Keratinocyte (primary cell): ENCODE measurements at regions not wholly inside any gene's neighbourhood (a gene's known extent, or its start where the extent isn't known, plus 50 kb on each side); places are given as distances from the start of the nearest gene placed in this dataset.

ENCODE experiments used
- DNase-seq: peaks from one replicate; pipeline ENCODE4 v3.0.0-alpha.2; 2011; ENCODE audit warnings: low read depth, missing footprints, low spot score
- FAIRE-seq: peaks from 2 replicates; lab custom pipeline; 2011; peaks lifted over from hg19 to GRCh38; lab: Jason Lieb, UNC
- H2AFZ ChIP-seq: 2 replicates; pipeline ENCODE4 v1.6.0; 2012; ENCODE audit warnings: low read length, control low read depth, inconsistent platforms; ENCODE audit not compliant: control insufficient read depth
- H3K27ac ChIP-seq: 2 replicates; pipeline ENCODE4 v1.5.1; 2011; ENCODE audit warnings: low read length; ENCODE audit not compliant: control insufficient read depth, insufficient read depth
- H3K27me3 ChIP-seq: 3 replicates; pipeline ENCODE4 v1.6.0; 2011; ENCODE audit warnings: low read length; ENCODE audit not compliant: control insufficient read depth, insufficient read depth; ENCODE audit errors: extremely low read depth
- H3K36me3 ChIP-seq, 2 experiments: 2 replicates in 1 of 2; 3 replicates in 1 of 2; pipeline ENCODE4 v1.5.1; 2011; ENCODE audit warnings: low read length in 2 of 2, mild to moderate bottlenecking in 1 of 2; ENCODE audit not compliant: control insufficient read depth in 2 of 2, insufficient read depth in 2 of 2; ENCODE audit errors: extremely low read depth in 1 of 2
- H3K4me1 ChIP-seq: 3 replicates; pipeline ENCODE4 v1.5.1; 2011; ENCODE audit warnings: low read length; ENCODE audit not compliant: control insufficient read depth, insufficient read depth; ENCODE audit errors: extremely low read depth
- H3K4me2 ChIP-seq: 3 replicates; pipeline ENCODE4 v1.6.0; 2011; ENCODE audit warnings: low read depth, low read length; ENCODE audit not compliant: control insufficient read depth, insufficient read depth; ENCODE audit errors: extremely low read depth
- H3K4me3 ChIP-seq, 3 experiments: fragments of 200-600 bp in 1 of 3; sonication (generic) in 1 of 3; 2 replicates in 2 of 3; 3 replicates in 1 of 3; pipeline ENCODE4 v1.5.1; 2011 to 2016; ENCODE audit warnings: low read length in 3 of 3, mild to moderate bottlenecking in 3 of 3, control low read depth in 2 of 3, inconsistent platforms in 1 of 3, low read depth in 1 of 3, mixed read lengths in 1 of 3, mixed run types in 1 of 3, moderate library complexity in 1 of 3; ENCODE audit not compliant: control insufficient read depth in 2 of 3, insufficient read depth in 2 of 3; ENCODE audit errors: extremely low read depth in 1 of 3
- H3K79me2 ChIP-seq: 2 replicates; pipeline ENCODE4 v1.6.0; 2012; ENCODE audit warnings: low read length; ENCODE audit not compliant: control insufficient read depth, insufficient read depth
- H3K9ac ChIP-seq: 3 replicates; pipeline ENCODE4 v1.6.0; 2011; ENCODE audit warnings: low read length; ENCODE audit not compliant: control insufficient read depth, insufficient read depth; ENCODE audit errors: extremely low read depth
- H3K9me1 ChIP-seq: 3 replicates; pipeline ENCODE4 v1.6.0; 2011; ENCODE audit warnings: low read length; ENCODE audit not compliant: control insufficient read depth, insufficient read depth; ENCODE audit errors: extremely low read depth
- H3K9me3 ChIP-seq: 2 replicates; pipeline ENCODE4 v1.5.1; 2012; ENCODE audit warnings: low read depth, low read length; ENCODE audit not compliant: control insufficient read depth
- H4K20me1 ChIP-seq: 3 replicates; pipeline ENCODE4 v1.6.0; 2011; ENCODE audit warnings: low read length; ENCODE audit not compliant: control insufficient read depth, insufficient read depth; ENCODE audit errors: extremely low read depth
- EZH2 ChIP-seq: IDR thresholded peaks from one replicate; pipeline ENCODE4 v1.6.1; 2012; ENCODE audit warnings: inconsistent platforms, mild to moderate bottlenecking, low read length, moderate library complexity
- dilution Hi-C: fragments of 300-500 bp; cut with MboI; formaldehyde crosslinking; loops from one replicate; pipeline ENCODE4 v1.7.0; 2020; ENCODE audit warnings: low sequenced_read_pairs; ENCODE audit not compliant: extremely low pct_ligation_motif_present
- TF ChIP-seq, protein P1 (sequence below), 3 experiments: IDR thresholded peaks in 1 of 3; conservative IDR thresholded peaks in 1 of 3; optimal IDR thresholded peaks in 1 of 3; 2 replicates in 2 of 3; 3 replicates in 1 of 3; pipeline versions ENCODE3 to v1.5.1; 2011; ENCODE audit warnings: low read length in 3 of 3, mild to moderate bottlenecking in 3 of 3, moderate library complexity in 2 of 3, control low read depth in 1 of 3, inconsistent platforms in 1 of 3; ENCODE audit not compliant: insufficient read depth in 2 of 3; ENCODE audit errors: extremely low read depth in 1 of 3

DNA sequence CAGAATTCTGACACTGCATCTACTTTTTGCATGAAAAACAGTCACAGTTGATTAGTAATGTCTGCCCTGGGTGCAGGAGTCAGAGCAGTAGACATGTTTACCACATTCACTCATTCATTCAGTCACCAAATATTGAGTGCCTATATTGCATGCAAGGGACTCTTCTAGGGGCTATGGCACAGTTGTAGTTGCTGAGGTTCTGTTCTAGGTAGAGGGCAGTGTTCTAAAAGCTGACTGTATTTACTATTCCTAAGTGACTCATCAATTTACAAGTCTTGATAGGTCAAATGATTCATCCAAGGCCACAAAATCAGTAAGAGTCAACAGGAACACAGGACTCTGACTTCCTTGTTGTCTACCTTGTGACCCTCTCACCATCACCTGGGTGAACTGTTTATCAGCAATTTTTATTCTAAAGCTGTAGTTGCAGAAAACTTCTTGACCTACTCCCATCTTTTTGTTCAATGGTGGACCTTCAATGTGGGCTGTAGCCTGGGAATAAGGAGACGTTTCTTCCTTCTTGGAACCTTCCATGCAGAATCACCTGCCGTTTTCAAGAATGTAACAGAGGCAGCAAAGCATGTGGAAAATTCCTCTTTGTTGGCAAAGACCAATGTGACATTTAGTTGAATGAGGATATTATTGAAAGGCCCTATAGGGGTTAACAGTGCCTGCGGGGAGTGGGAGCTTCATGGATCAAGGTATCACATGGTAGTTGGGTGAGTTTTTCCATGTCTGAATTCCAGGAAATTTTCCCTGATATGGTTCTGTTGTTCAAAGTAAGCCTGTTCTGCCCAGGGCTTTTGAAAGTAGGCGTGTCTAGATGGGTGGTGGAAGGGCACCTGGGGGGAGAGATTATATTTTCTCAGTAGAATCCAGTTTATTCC is 223.2 kb downstream of the KTN1 start:
- TF ChIP-seq, protein P1, sequence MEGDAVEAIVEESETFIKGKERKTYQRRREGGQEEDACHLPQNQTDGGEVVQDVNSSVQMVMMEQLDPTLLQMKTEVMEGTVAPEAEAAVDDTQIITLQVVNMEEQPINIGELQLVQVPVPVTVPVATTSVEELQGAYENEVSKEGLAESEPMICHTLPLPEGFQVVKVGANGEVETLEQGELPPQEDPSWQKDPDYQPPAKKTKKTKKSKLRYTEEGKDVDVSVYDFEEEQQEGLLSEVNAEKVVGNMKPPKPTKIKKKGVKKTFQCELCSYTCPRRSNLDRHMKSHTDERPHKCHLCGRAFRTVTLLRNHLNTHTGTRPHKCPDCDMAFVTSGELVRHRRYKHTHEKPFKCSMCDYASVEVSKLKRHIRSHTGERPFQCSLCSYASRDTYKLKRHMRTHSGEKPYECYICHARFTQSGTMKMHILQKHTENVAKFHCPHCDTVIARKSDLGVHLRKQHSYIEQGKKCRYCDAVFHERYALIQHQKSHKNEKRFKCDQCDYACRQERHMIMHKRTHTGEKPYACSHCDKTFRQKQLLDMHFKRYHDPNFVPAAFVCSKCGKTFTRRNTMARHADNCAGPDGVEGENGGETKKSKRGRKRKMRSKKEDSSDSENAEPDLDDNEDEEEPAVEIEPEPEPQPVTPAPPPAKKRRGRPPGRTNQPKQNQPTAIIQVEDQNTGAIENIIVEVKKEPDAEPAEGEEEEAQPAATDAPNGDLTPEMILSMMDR (optimal IDR thresholded peaks at IDR 0.05 in 1 of 3, IDR thresholded peaks at IDR 0.05 in 1 of 3, conservative IDR thresholded peaks at IDR 0.05 in 1 of 3; ENCODE audit: extremely low read depth in 1 of 3, insufficient read depth in 2 of 3, low read length in 3 of 3) = peak; percentile 8 to 57 (median 39)
- TF ChIP-seq EZH2 = no peak
- dilution Hi-C loops = no loop called here
- Histone ChIP-seq H3K4me2 (peak overlapping the region; percentile 45), H3K79me2 (no peaks in the 10 kb centered on the region), H3K9me1 (peaks cover 3% of the 10 kb centered on the region), H3K9me3 (no peaks in the 10 kb centered on the region), H4K20me1 (no peaks in the 10 kb centered on the region), H3K36me3 (no peaks in the 10 kb centered on the region), H3K4me3 (no peak overlapping the region), H3K4me1 (peaks cover 33% of the 10 kb centered on the region), H3K9ac (no peak overlapping the region), H3K27me3 (no peaks in the 10 kb centered on the region), H3K27ac (peak overlapping the region; percentile 35), H2AFZ (no peak overlapping the region)
- FAIRE-seq = peak; percentile 17
- DNase-seq = peak; percentile 67

DNA sequence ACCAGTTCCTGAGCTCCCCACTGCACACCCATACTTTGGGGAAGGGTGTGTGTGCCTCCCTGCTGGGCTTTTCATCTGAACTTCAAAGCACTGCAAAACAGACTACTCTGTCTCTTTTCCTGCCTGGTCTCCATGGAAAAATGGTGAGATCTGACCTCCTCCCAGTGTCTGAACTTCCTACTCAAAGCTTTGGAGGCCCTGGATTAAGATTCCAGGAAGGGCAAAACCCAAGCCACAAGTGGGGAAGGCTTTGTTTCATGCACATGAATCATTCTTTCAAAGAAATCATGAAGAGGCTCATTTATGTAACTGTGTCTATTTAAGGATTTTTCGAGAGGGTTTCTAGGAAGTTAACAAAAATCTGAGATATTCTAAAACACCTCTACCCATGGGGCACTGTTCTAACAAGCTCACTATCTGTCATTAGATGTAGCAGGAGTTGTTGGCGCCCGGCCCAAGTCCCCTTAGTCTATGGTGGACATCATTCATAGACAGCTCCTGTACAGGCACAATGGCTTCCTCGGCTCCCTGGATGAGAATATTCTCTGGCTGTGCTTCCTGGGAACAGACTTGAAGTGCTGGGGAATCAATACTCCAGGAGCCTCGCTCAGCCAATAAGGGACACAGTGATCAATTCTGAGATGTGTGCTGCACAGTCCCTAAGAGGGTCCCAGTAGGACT is 224.0 kb downstream of the KTN1 start:
- Histone ChIP-seq H3K4me2 (no peak overlapping the region), H4K20me1 (no peaks in the 10 kb centered on the region), H2AFZ (no peak overlapping the region), H3K79me2 (no peaks in the 10 kb centered on the region), H3K4me1 (peaks cover 33% of the 10 kb centered on the region), H3K27me3 (no peaks in the 10 kb centered on the region), H3K9me3 (no peaks in the 10 kb centered on the region), H3K27ac (no peak overlapping the region), H3K36me3 (no peaks in the 10 kb centered on the region), H3K4me3 (no peak overlapping the region), H3K9me1 (peaks cover 3% of the 10 kb centered on the region), H3K9ac (no peak overlapping the region)
- no peak for FAIRE-seq
- no peak for DNase-seq
- TF ChIP-seq, protein P1 (optimal IDR thresholded peaks at IDR 0.05 in 1 of 3, IDR thresholded peaks at IDR 0.05 in 1 of 3, conservative IDR thresholded peaks at IDR 0.05 in 1 of 3; ENCODE audit: extremely low read depth in 1 of 3, insufficient read depth in 2 of 3, low read length in 3 of 3) = no peak
- TF ChIP-seq EZH2 = no peak
- dilution Hi-C loops = no loop called here
